ENCODE measurements at regions not wholly inside any gene's neighbourhood (a gene's known extent, or its start where the extent isn't known, plus 50 kb on each side); places are given as distances from the start of the nearest gene placed in this dataset.

GRCh38 chr1:193755441-193755840 lies 569.0 kb upstream of the B3GALT2 start:
- DNase-seq (ENCODE audit: low read depth, low spot score) = no peak

- no peak for DNase-seq (ENCODE audit: low read depth, low spot score)
These were observed 568.5 kb upstream of the B3GALT2 start for GRCh38 chr1:193754732-193755427.

- DNase-seq (ENCODE audit: low read depth, low spot score) = no peak
These were observed 567.7 kb upstream of the B3GALT2 start for GRCh38 chr1:193754151-193754550.

GRCh38 chr1:193753038-193753756 lies 566.8 kb upstream of the B3GALT2 start:
- no peak for DNase-seq (ENCODE audit: low read depth, low spot score)

GRCh38 chr1:193749868-193750267 lies 563.5 kb upstream of the B3GALT2 start:
- no peak for DNase-seq (ENCODE audit: low read depth, low spot score)

- no peak for DNase-seq (ENCODE audit: low read depth, low spot score)
These were observed 561.2 kb upstream of the B3GALT2 start for GRCh38 chr1:193747579-193747978.

GRCh38 chr1:193741228-193741627 lies 554.8 kb upstream of the B3GALT2 start:
- no peak for DNase-seq (ENCODE audit: low read depth, low spot score)

GRCh38 chr1:193740762-193741161 lies 554.3 kb upstream of the B3GALT2 start:
- DNase-seq (ENCODE audit: low read depth, low spot score) = no peak

- no peak for DNase-seq (ENCODE audit: low read depth, low spot score)
These were observed 550.1 kb upstream of the B3GALT2 start for GRCh38 chr1:193736507-193736906.

- DNase-seq (ENCODE audit: low read depth, low spot score) = no peak
These were observed 547.3 kb upstream of the B3GALT2 start for GRCh38 chr1:193733674-193734073.

GRCh38 chr1:193730017-193730416 lies 543.6 kb upstream of the B3GALT2 start:
- no peak for DNase-seq (ENCODE audit: low read depth, low spot score)

- DNase-seq (ENCODE audit: low read depth, low spot score) = no peak
These were observed 543.0 kb upstream of the B3GALT2 start for GRCh38 chr1:193729429-193729828.

GRCh38 chr1:193727850-193728249 lies 541.4 kb upstream of the B3GALT2 start:
- no peak for DNase-seq (ENCODE audit: low read depth, low spot score)

GRCh38 chr1:193726722-193727121 lies 540.3 kb upstream of the B3GALT2 start:
- DNase-seq (ENCODE audit: low read depth, low spot score) = no peak

- DNase-seq (ENCODE audit: low read depth, low spot score) = no peak
These were observed 526.0 kb upstream of the B3GALT2 start for GRCh38 chr1:193712392-193712791.

- DNase-seq (ENCODE audit: low read depth, low spot score) = no peak
These were observed 523.2 kb upstream of the B3GALT2 start for GRCh38 chr1:193709607-193710006.

- no peak for DNase-seq (ENCODE audit: low read depth, low spot score)
These were observed 521.0 kb upstream of the B3GALT2 start for GRCh38 chr1:193707271-193708021.

- no peak for DNase-seq (ENCODE audit: low read depth, low spot score)
These were observed 520.4 kb upstream of the B3GALT2 start for GRCh38 chr1:193706766-193707165.

GRCh38 chr1:193705554-193705981 lies 519.2 kb upstream of the B3GALT2 start:
- no peak for DNase-seq (ENCODE audit: low read depth, low spot score)

GRCh38 chr1:193703655-193704054 lies 517.2 kb upstream of the B3GALT2 start:
- DNase-seq (ENCODE audit: low read depth, low spot score) = no peak

- no peak for DNase-seq (ENCODE audit: low read depth, low spot score)
These were observed 516.7 kb upstream of the B3GALT2 start for GRCh38 chr1:193703121-193703520.

- DNase-seq (ENCODE audit: low read depth, low spot score) = no peak
These were observed 515.3 kb upstream of the B3GALT2 start for GRCh38 chr1:193701759-193702158.

All from pulmonary artery endothelial cell (primary cell).